ENCODE measurements at regions not wholly inside any gene's neighbourhood (a gene's known extent, or its start where the extent isn't known, plus 50 kb on each side); places are given as distances from the start of the nearest gene placed in this dataset.

GRCh38 chr7:155360495-155361345 lies 63.0 kb downstream of the INSIG1 start:
- TF ChIP-seq POLR2A (IDR thresholded peaks at IDR 0.05; ENCODE audit: low read length) = no peak
- DNase-seq = no peak

- no peak for TF ChIP-seq POLR2A (IDR thresholded peaks at IDR 0.05; ENCODE audit: low read length)
- DNase-seq = no peak
Measured at GRCh38 chr7:155361346-155361680, 63.6 kb downstream of the INSIG1 start.

GRCh38 chr7:155361947-155362346 lies 64.3 kb downstream of the INSIG1 start:
- DNase-seq = no peak
- TF ChIP-seq GATA1 (IDR thresholded peaks at IDR 0.05; ENCODE audit: low read depth, low read length) (no peak), POLR2A (IDR thresholded peaks at IDR 0.05; ENCODE audit: low read length) (no peak)

- TF ChIP-seq POLR2A (IDR thresholded peaks at IDR 0.05; ENCODE audit: low read length) (no peak), GATA1 (IDR thresholded peaks at IDR 0.05; ENCODE audit: low read depth, low read length) (no peak)
- no peak for DNase-seq
Measured at GRCh38 chr7:155362380-155363145, 64.9 kb downstream of the INSIG1 start.

DNA sequence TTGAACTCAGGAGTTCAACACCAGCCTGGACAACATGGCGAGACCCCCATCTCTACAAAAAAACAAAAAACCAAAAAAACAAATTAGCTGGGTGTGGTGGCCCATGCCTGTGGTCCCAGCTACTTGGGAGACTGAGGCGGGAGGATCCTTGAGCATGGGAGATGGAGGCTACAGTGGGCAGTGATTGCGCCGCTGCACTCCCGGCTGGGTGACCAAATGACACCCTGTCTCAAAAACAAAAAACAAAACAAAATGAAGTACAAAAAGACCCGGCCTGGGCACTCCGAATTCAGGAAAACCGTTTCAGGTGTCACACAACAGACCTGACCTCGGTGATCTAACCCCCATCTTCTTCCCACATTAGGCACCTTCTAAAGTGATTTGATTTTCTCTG lies 65.5 kb downstream of the INSIG1 start:
- TF ChIP-seq POLR2A (IDR thresholded peaks at IDR 0.05; ENCODE audit: low read length) (no peak), GATA1 (IDR thresholded peaks at IDR 0.05; ENCODE audit: low read depth, low read length) (no peak)

GRCh38 chr7:155363852-155364600 lies 66.3 kb downstream of the INSIG1 start:
- no peak for TF ChIP-seq POLR2A (IDR thresholded peaks at IDR 0.05; ENCODE audit: low read length)
- no peak for DNase-seq

More for the DNA sequence above, 65.5 kb downstream of the INSIG1 start:
- DNase-seq = no peak

- no peak for DNase-seq
- TF ChIP-seq POLR2A (IDR thresholded peaks at IDR 0.05; ENCODE audit: low read length) (no peak), GATA1 (IDR thresholded peaks at IDR 0.05; ENCODE audit: low read depth, low read length) (no peak)
Measured at GRCh38 chr7:155365146-155365874, 67.6 kb downstream of the INSIG1 start.

DNA sequence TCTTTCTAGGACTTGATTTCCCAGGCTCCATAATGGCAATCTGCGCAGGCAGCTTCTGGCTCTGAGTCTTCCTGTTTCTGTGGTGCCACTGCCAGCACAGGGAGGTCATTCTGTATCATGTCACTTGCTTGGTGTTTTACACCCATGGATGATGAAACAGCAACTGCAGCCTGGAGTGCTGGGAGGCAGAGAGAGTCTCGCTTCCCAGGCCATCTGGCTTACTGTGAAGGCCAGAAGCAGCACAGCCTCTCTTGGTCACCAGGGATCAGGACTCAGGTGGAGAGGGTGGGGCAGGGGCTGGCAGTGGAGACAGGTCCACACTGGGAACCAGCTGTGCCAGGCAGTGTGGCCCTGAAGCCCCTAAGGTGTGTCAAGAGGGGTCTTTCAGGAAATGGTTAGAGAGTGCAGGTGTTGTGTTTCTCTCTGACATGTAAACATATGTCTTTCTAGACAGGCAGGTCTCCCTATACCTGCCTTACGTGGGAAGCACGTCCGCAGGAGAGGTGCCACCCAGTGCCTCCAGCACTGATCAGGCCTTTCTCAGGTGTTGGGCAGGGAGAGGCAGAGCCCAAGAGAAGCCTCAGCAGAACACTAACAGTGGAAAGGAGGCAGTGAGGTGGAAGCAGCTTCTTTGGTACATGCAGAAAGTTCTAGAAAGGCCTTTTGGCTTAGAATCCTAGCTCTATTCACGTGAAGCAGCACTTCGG lies 71.4 kb downstream of the INSIG1 start:
- no peak for DNase-seq
- no peak for TF ChIP-seq POLR2A (IDR thresholded peaks at IDR 0.05; ENCODE audit: low read length)
- no peak for TF ChIP-seq GATA1 (IDR thresholded peaks at IDR 0.05; ENCODE audit: low read depth, low read length)

GRCh38 chr7:155369766-155370165 lies 72.1 kb downstream of the INSIG1 start:
- TF ChIP-seq POLR2A (IDR thresholded peaks at IDR 0.05; ENCODE audit: low read length) (no peak), GATA1 (IDR thresholded peaks at IDR 0.05; ENCODE audit: low read depth, low read length) (no peak)

GRCh38 chr7:155371331-155371883 lies 73.7 kb downstream of the INSIG1 start:
- DNase-seq = no peak
- TF ChIP-seq GATA1 (IDR thresholded peaks at IDR 0.05; ENCODE audit: low read depth, low read length) (no peak), POLR2A (IDR thresholded peaks at IDR 0.05; ENCODE audit: low read length) (no peak)

More at GRCh38 chr7:155369766-155370165, 72.1 kb downstream of the INSIG1 start:
- DNase-seq = no peak

GRCh38 chr7:155371884-155372781 lies 74.5 kb downstream of the INSIG1 start:
- peak; percentile 58 to 66 for DNase-seq
- TF ChIP-seq GATA1 (IDR thresholded peaks at IDR 0.05; ENCODE audit: low read depth, low read length) = no peak
- no peak for TF ChIP-seq POLR2A (IDR thresholded peaks at IDR 0.05; ENCODE audit: low read length)

DNA sequence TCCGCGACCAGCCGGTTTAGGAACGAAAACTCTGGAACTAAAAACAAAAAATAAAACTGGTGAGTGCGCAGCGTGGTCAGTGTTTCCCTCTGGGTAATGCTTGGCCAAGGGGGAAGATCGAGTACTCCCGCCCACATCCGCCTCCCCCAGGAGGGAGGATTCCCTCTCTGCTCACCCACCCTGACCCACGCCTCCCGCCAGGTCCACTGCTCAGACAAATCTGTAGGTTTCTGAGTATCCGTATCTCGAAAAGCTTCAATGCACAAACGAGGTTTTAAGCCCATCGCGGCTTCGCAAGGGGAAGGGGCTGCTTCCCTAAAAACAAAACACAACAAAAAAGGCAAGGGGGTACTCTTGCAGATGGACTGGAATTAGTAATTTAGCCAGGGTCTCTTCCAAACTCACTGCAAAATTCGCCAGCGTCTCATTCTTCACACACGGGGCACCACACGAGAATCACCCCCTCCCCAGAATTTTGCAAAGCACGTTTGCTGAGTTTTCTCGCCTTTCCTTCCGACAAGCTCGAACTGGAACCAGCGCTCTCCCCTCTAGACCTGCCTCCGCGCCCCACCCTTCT lies 75.2 kb downstream of the INSIG1 start:
- TF ChIP-seq GATA1 (IDR thresholded peaks at IDR 0.05; ENCODE audit: low read depth, low read length) (no peak), POLR2A (IDR thresholded peaks at IDR 0.05; ENCODE audit: low read length) (no peak)
- no peak for DNase-seq

Data from erythroblast (primary cell).